ENCODE measurements at regions not wholly inside any gene's neighbourhood (a gene's known extent, or its start where the extent isn't known, plus 50 kb on each side); places are given as distances from the start of the nearest gene placed in this dataset.

GRCh38 chr3:150264561-150265279 lies 143.4 kb upstream of the TSC22D2 start:
- DNase-seq: no peak

- DNase-seq: no peak
These were observed 146.1 kb upstream of the TSC22D2 start for GRCh38 chr3:150261958-150262357.

- no peak for DNase-seq
These were observed 146.7 kb upstream of the TSC22D2 start for GRCh38 chr3:150261418-150261817.

GRCh38 chr3:150260398-150260710 lies 147.7 kb upstream of the TSC22D2 start:
- no peak for DNase-seq

- no peak for DNase-seq
These were observed 148.3 kb upstream of the TSC22D2 start for GRCh38 chr3:150259526-150260397.

- DNase-seq: no peak
These were observed 151.3 kb upstream of the TSC22D2 start for GRCh38 chr3:150256782-150257181.

GRCh38 chr3:150256318-150256717 lies 151.8 kb upstream of the TSC22D2 start:
- no peak for DNase-seq

GRCh38 chr3:150255826-150256225 lies 152.3 kb upstream of the TSC22D2 start:
- DNase-seq: no peak

- no peak for DNase-seq
These were observed 152.7 kb upstream of the TSC22D2 start for GRCh38 chr3:150255413-150255812.

GRCh38 chr3:150254309-150254708 lies 153.8 kb upstream of the TSC22D2 start:
- DNase-seq: no peak

- DNase-seq: no peak
These were observed 154.5 kb upstream of the TSC22D2 start for GRCh38 chr3:150253622-150254021.

GRCh38 chr3:150252462-150252861 lies 155.6 kb upstream of the TSC22D2 start:
- no peak for DNase-seq

- DNase-seq: no peak
These were observed 156.7 kb upstream of the TSC22D2 start for GRCh38 chr3:150251187-150252062.

- no peak for DNase-seq
These were observed 158.2 kb upstream of the TSC22D2 start for GRCh38 chr3:150249779-150250470.

- no peak for DNase-seq
These were observed 159.0 kb upstream of the TSC22D2 start for GRCh38 chr3:150248888-150249681.

- no peak for DNase-seq
These were observed 159.8 kb upstream of the TSC22D2 start for GRCh38 chr3:150248116-150248887.

- no peak for DNase-seq
These were observed 160.7 kb upstream of the TSC22D2 start for GRCh38 chr3:150247441-150247840.

- no peak for DNase-seq
These were observed 164.6 kb upstream of the TSC22D2 start for GRCh38 chr3:150243466-150243865.

GRCh38 chr3:150242220-150242936 lies 165.7 kb upstream of the TSC22D2 start:
- DNase-seq: no peak

- DNase-seq: no peak
These were observed 167.2 kb upstream of the TSC22D2 start for GRCh38 chr3:150240891-150241290.
